ENCODE measurements at regions not wholly inside any gene's neighbourhood (a gene's known extent, or its start where the extent isn't known, plus 50 kb on each side); places are given as distances from the start of the nearest gene placed in this dataset.
A peak's percentile ranks its signal among the peaks of the same experiment; 100 is the strongest.

GRCh38 chr12:107459641-107460040, 226.0 kb upstream of the PWP1 start:
- Mint-ChIP-seq H3K36me3 (ENCODE audit: low read depth) (no peaks in the 10 kb centered on the region), H3K4me3 (no peak overlapping the region), H3K27ac (no peak overlapping the region), H3K9me3 (peaks cover 5% of the 10 kb centered on the region; the same call in 1 of the 2 replicates), H3K4me1 (ENCODE audit: low read depth) (no peaks in the 10 kb centered on the region; the same call in none of the 2 replicates), H3K27me3 (ENCODE audit: insufficient read depth) (no peaks in the 10 kb centered on the region)
- no peak for DNase-seq
- TF ChIP-seq CTCF (IDR thresholded peaks at IDR 0.05), result no peak

- peak; percentile 27 for DNase-seq
- Mint-ChIP-seq H3K36me3 (ENCODE audit: low read depth) (no peaks in the 10 kb centered on the region), H3K4me1 (ENCODE audit: low read depth) (no peaks in the 10 kb centered on the region; the same call in none of the 2 replicates), H3K4me3 (peak overlapping the region; percentile 31; the same call in 1 of the 2 replicates), H3K27ac (peak overlapping the region; percentile 67), H3K27me3 (ENCODE audit: insufficient read depth) (peaks cover 2% of the 10 kb centered on the region; the same call in 1 of the 2 replicates), H3K9me3 (peaks cover 5% of the 10 kb centered on the region)
- TF ChIP-seq CTCF (IDR thresholded peaks at IDR 0.05), result no peak
Observed at GRCh38 chr12:107461222-107461975, 224.2 kb upstream of the PWP1 start.

- DNase-seq, result no peak
- Mint-ChIP-seq H3K27ac (no peak overlapping the region), H3K4me1 (ENCODE audit: low read depth) (no peaks in the 10 kb centered on the region; the same call in none of the 2 replicates), H3K9me3 (peaks cover 5% of the 10 kb centered on the region), H3K36me3 (ENCODE audit: low read depth) (no peaks in the 10 kb centered on the region), H3K4me3 (no peak overlapping the region), H3K27me3 (ENCODE audit: insufficient read depth) (peaks cover 7% of the 10 kb centered on the region)
- TF ChIP-seq CTCF (IDR thresholded peaks at IDR 0.05), result no peak
Observed at GRCh38 chr12:107462428-107463332, 222.9 kb upstream of the PWP1 start.

- Mint-ChIP-seq H3K4me3 (no peak overlapping the region), H3K9me3 (peaks cover 5% of the 10 kb centered on the region), H3K27ac (no peak overlapping the region), H3K36me3 (ENCODE audit: low read depth) (no peaks in the 10 kb centered on the region), H3K4me1 (ENCODE audit: low read depth) (no peaks in the 10 kb centered on the region; the same call in none of the 2 replicates), H3K27me3 (ENCODE audit: insufficient read depth) (peaks cover 7% of the 10 kb centered on the region)
- TF ChIP-seq CTCF (IDR thresholded peaks at IDR 0.05), result no peak
- DNase-seq, result no peak
Observed at GRCh38 chr12:107464644-107465043, 221.0 kb upstream of the PWP1 start.

- Mint-ChIP-seq H3K4me3 (no peak overlapping the region), H3K36me3 (ENCODE audit: low read depth) (no peaks in the 10 kb centered on the region), H3K27me3 (ENCODE audit: insufficient read depth) (peaks cover 7% of the 10 kb centered on the region), H3K4me1 (ENCODE audit: low read depth) (no peaks in the 10 kb centered on the region; the same call in none of the 2 replicates), H3K27ac (no peak overlapping the region), H3K9me3 (peaks cover 5% of the 10 kb centered on the region)
- no peak for TF ChIP-seq CTCF (IDR thresholded peaks at IDR 0.05)
- DNase-seq, result no peak
Observed at GRCh38 chr12:107465625-107466024, 220.0 kb upstream of the PWP1 start.
